ENCODE measurements at regions not wholly inside any gene's neighbourhood (a gene's known extent, or its start where the extent isn't known, plus 50 kb on each side); places are given as distances from the start of the nearest gene placed in this dataset.

DNA sequence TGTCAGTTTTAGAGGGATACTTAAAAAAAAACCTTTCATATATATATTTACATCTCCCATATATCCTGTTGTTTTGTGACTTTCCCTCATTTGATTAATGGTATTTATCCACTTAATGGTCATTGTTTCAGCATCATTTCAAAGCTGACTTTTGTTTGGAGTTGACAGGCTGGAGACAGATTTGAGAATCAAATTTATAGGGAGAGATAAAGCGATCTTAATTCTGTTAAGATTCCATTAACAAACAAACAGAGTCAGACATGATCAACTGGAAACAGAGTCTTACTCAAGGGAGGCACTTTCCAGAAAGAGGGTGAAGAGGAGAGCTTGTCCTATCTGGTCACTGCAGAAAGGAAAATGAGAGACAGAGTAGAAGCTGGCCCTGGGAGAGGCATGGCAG lies 283.4 kb downstream of the TTLL7 start:
- TF ChIP-seq, protein P1, sequence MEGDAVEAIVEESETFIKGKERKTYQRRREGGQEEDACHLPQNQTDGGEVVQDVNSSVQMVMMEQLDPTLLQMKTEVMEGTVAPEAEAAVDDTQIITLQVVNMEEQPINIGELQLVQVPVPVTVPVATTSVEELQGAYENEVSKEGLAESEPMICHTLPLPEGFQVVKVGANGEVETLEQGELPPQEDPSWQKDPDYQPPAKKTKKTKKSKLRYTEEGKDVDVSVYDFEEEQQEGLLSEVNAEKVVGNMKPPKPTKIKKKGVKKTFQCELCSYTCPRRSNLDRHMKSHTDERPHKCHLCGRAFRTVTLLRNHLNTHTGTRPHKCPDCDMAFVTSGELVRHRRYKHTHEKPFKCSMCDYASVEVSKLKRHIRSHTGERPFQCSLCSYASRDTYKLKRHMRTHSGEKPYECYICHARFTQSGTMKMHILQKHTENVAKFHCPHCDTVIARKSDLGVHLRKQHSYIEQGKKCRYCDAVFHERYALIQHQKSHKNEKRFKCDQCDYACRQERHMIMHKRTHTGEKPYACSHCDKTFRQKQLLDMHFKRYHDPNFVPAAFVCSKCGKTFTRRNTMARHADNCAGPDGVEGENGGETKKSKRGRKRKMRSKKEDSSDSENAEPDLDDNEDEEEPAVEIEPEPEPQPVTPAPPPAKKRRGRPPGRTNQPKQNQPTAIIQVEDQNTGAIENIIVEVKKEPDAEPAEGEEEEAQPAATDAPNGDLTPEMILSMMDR (IDR thresholded peaks at IDR 0.05), result no peak
- TF ChIP-seq POLR2A (IDR thresholded peaks at IDR 0.05), result no peak

All from adrenal gland (tissue), 5 donors.